HG03521 (cell line): ENCODE measurements at regions not wholly inside any gene's neighbourhood (a gene's known extent, or its start where the extent isn't known, plus 50 kb on each side); places are given as distances from the start of the nearest gene placed in this dataset.
"Not testable (repeated sequence)": the region's sequence is repeated elsewhere in the genome, so short reads cannot be mapped to it uniquely, and the experiment has no call there.

Experiments used
- ATAC-seq: cut with Tn5 transposase; IDR thresholded peaks from one replicate; pipeline ENCODE4 v1.9.1; 2021; ENCODE audit warnings: mild to moderate bottlenecking, moderate library complexity; ENCODE audit not compliant: unreplicated experiment

GRCh38 chr7:68408873-68409272, 1189.4 kb upstream of the AUTS2 start:
- no peak for ATAC-seq

GRCh38 chr7:68409851-68410250, 1188.4 kb upstream of the AUTS2 start:
- ATAC-seq: no peak

GRCh38 chr7:68410693-68411092, 1187.6 kb upstream of the AUTS2 start:
- not testable (repeated sequence) for ATAC-seq

- no peak for ATAC-seq
Observed at GRCh38 chr7:68411742-68412141, 1186.5 kb upstream of the AUTS2 start.

GRCh38 chr7:68414631-68415425, 1183.4 kb upstream of the AUTS2 start:
- ATAC-seq: no peak

- ATAC-seq: no peak
Observed at GRCh38 chr7:68417002-68417401, 1181.3 kb upstream of the AUTS2 start.

- ATAC-seq: no peak
Observed at GRCh38 chr7:68417659-68418058, 1180.6 kb upstream of the AUTS2 start.

GRCh38 chr7:68420342-68421192, 1177.7 kb upstream of the AUTS2 start:
- no peak for ATAC-seq

GRCh38 chr7:68421712-68422111, 1176.6 kb upstream of the AUTS2 start:
- ATAC-seq: no peak

GRCh38 chr7:68422281-68422680, 1176.0 kb upstream of the AUTS2 start:
- ATAC-seq: no peak

- ATAC-seq: no peak
Observed at GRCh38 chr7:68423356-68423755, 1174.9 kb upstream of the AUTS2 start.

GRCh38 chr7:68424658-68425297, 1173.5 kb upstream of the AUTS2 start:
- no peak for ATAC-seq

- no peak for ATAC-seq
Observed at GRCh38 chr7:68425377-68425776, 1172.9 kb upstream of the AUTS2 start.

- ATAC-seq: no peak
Observed at GRCh38 chr7:68429411-68430117, 1168.7 kb upstream of the AUTS2 start.

GRCh38 chr7:68432585-68432984, 1165.7 kb upstream of the AUTS2 start:
- no peak for ATAC-seq

GRCh38 chr7:68433462-68434070, 1164.7 kb upstream of the AUTS2 start:
- no peak for ATAC-seq

- no peak for ATAC-seq
Observed at GRCh38 chr7:68434857-68435256, 1163.4 kb upstream of the AUTS2 start.

- no peak for ATAC-seq
Observed at GRCh38 chr7:68438016-68438415, 1160.3 kb upstream of the AUTS2 start.

GRCh38 chr7:68438811-68439210, 1159.5 kb upstream of the AUTS2 start:
- no peak for ATAC-seq

- ATAC-seq: no peak
Observed at GRCh38 chr7:68439897-68440296, 1158.4 kb upstream of the AUTS2 start.

GRCh38 chr7:68440866-68441265, 1157.4 kb upstream of the AUTS2 start:
- no peak for ATAC-seq
